Subcutaneous abdominal adipose tissue (tissue), 5 donors: ENCODE measurements at regions not wholly inside any gene's neighbourhood (a gene's known extent, or its start where the extent isn't known, plus 50 kb on each side); places are given as distances from the start of the nearest gene placed in this dataset.

ENCODE experiments used
- H3K27ac ChIP-seq: one replicate; pipeline ENCODE4 v1.7.0; 2013; ENCODE audit warnings: low read depth, mild to moderate bottlenecking, inconsistent platforms, low read length, moderate library complexity
- H3K27me3 ChIP-seq, 5 donors: one replicate each; pipeline ENCODE4 v1.7.0; 2013; ENCODE audit warnings: low read length in 5 of 5, inconsistent platforms in 1 of 5; ENCODE audit not compliant: control insufficient read depth in 5 of 5, insufficient read depth in 4 of 5
- H3K36me3 ChIP-seq, 5 donors: one replicate each; pipeline ENCODE4 v1.7.0; 2013; ENCODE audit warnings: low read length in 5 of 5; ENCODE audit not compliant: control insufficient read depth in 5 of 5, insufficient read depth in 5 of 5
- H3K4me1 ChIP-seq, 5 donors: one replicate each; pipeline ENCODE4 v1.7.0; 2013; ENCODE audit warnings: low read length in 5 of 5, mild to moderate bottlenecking in 3 of 5, moderate library complexity in 1 of 5; ENCODE audit not compliant: control insufficient read depth in 5 of 5, insufficient read depth in 5 of 5
- H3K4me3 ChIP-seq, 5 donors: one replicate each; pipeline ENCODE4 v1.7.0; 2013; ENCODE audit warnings: low read length in 5 of 5, low read depth in 1 of 5
- H3K9ac ChIP-seq, 5 donors: one replicate each; pipeline ENCODE4 v1.7.0; 2013; ENCODE audit warnings: low read length in 5 of 5, mild to moderate bottlenecking in 4 of 5, moderate library complexity in 3 of 5
- H3K9me3 ChIP-seq, 5 donors: one replicate each; pipeline ENCODE4 v1.7.0; 2013; ENCODE audit warnings: low read length in 5 of 5; ENCODE audit not compliant: control insufficient read depth in 5 of 5
- donor health status: healthy.
- donor health status: healthy.
- donor health status: healthy.
- donor health status: healthy.
- donor health status: healthy.

GRCh38 chr5:173782671-173783101, 105.5 kb upstream of the CPEB4 start:
- peak overlapping the region; percentile 42 for H3K27ac ChIP-seq
- H3K36me3 ChIP-seq: no peaks in the 10 kb centered on the region
- no peaks in the 10 kb centered on the region for H3K9me3 ChIP-seq
- H3K9ac ChIP-seq: peak overlapping the region in 1 of 5 donors; percentile 25
- H3K4me3 ChIP-seq: no peak overlapping the region
- H3K4me1 ChIP-seq: peaks cover 0 to 23% (median 19%) of the 10 kb centered on the region in 5 donors
- no peaks in the 10 kb centered on the region for H3K27me3 ChIP-seq

GRCh38 chr5:173783371-173783770, 104.8 kb upstream of the CPEB4 start:
- Histone ChIP-seq H3K4me1 (peaks cover 0 to 25% (median 16%) of the 10 kb centered on the region in 5 donors), H3K9me3 (no peaks in the 10 kb centered on the region), H3K27ac (peak overlapping the region; percentile 52), H3K9ac (no peak overlapping the region), H3K27me3 (no peaks in the 10 kb centered on the region), H3K4me3 (no peak overlapping the region), H3K36me3 (no peaks in the 10 kb centered on the region)

GRCh38 chr5:173785400-173785799, 102.7 kb upstream of the CPEB4 start:
- Histone ChIP-seq H3K9me3 (no peaks in the 10 kb centered on the region), H3K27ac (no peak overlapping the region), H3K27me3 (no peaks in the 10 kb centered on the region), H3K36me3 (no peaks in the 10 kb centered on the region), H3K4me1 (peaks cover 0 to 45% (median 37%) of the 10 kb centered on the region in 5 donors), H3K9ac (no peak overlapping the region), H3K4me3 (no peak overlapping the region)

- H3K27ac ChIP-seq: no peak overlapping the region
- no peaks in the 10 kb centered on the region for H3K9me3 ChIP-seq
- H3K9ac ChIP-seq: no peak overlapping the region
- peaks cover 0 to 50% (median 41%) of the 10 kb centered on the region in 5 donors for H3K4me1 ChIP-seq
- no peak overlapping the region for H3K4me3 ChIP-seq
- H3K27me3 ChIP-seq: no peaks in the 10 kb centered on the region
- H3K36me3 ChIP-seq: no peaks in the 10 kb centered on the region
Measured at GRCh38 chr5:173785866-173786265, 102.3 kb upstream of the CPEB4 start.

- H3K4me1 ChIP-seq: peaks cover 0 to 53% (median 42%) of the 10 kb centered on the region in 5 donors
- H3K4me3 ChIP-seq: no peak overlapping the region
- no peaks in the 10 kb centered on the region for H3K27me3 ChIP-seq
- no peaks in the 10 kb centered on the region for H3K9me3 ChIP-seq
- H3K36me3 ChIP-seq: no peaks in the 10 kb centered on the region
- no peak overlapping the region for H3K27ac ChIP-seq
- H3K9ac ChIP-seq: no peak overlapping the region
Measured at GRCh38 chr5:173786286-173787187, 101.6 kb upstream of the CPEB4 start.

GRCh38 chr5:173789031-173789920, 98.9 kb upstream of the CPEB4 start:
- peaks cover 0 to 43% (median 38%) of the 10 kb centered on the region in 5 donors for H3K4me1 ChIP-seq
- H3K9me3 ChIP-seq: no peaks in the 10 kb centered on the region
- no peaks in the 10 kb centered on the region for H3K36me3 ChIP-seq
- H3K9ac ChIP-seq: no peak overlapping the region
- no peaks in the 10 kb centered on the region for H3K27me3 ChIP-seq
- peak overlapping the region; percentile 66 for H3K27ac ChIP-seq
- H3K4me3 ChIP-seq: peak overlapping the region in 2 of 5 donors; percentile 11 to 18

- no peaks in the 10 kb centered on the region for H3K27me3 ChIP-seq
- no peaks in the 10 kb centered on the region for H3K9me3 ChIP-seq
- peak overlapping the region; percentile 66 for H3K27ac ChIP-seq
- H3K4me1 ChIP-seq: peaks cover 3 to 43% (median 39%) of the 10 kb centered on the region in 5 donors
- no peaks in the 10 kb centered on the region for H3K36me3 ChIP-seq
- H3K9ac ChIP-seq: peak overlapping the region in 1 of 5 donors; percentile 28
- peak overlapping the region in 1 of 5 donors; percentile 16 for H3K4me3 ChIP-seq
Measured at GRCh38 chr5:173790177-173790719, 97.9 kb upstream of the CPEB4 start.

GRCh38 chr5:173790836-173791546, 97.2 kb upstream of the CPEB4 start:
- Histone ChIP-seq H3K4me3 (peak overlapping the region in 1 of 5 donors; percentile 16), H3K27me3 (no peaks in the 10 kb centered on the region), H3K9me3 (no peaks in the 10 kb centered on the region), H3K27ac (peak overlapping the region; percentile 66), H3K36me3 (no peaks in the 10 kb centered on the region), H3K9ac (peak overlapping the region in 1 of 5 donors; percentile 28), H3K4me1 (peaks cover 3 to 43% (median 39%) of the 10 kb centered on the region in 5 donors)

GRCh38 chr5:173791878-173792277, 96.3 kb upstream of the CPEB4 start:
- Histone ChIP-seq H3K27ac (no peak overlapping the region), H3K9me3 (no peaks in the 10 kb centered on the region), H3K27me3 (no peaks in the 10 kb centered on the region), H3K9ac (no peak overlapping the region), H3K4me1 (peaks cover 3 to 43% (median 30%) of the 10 kb centered on the region in 5 donors), H3K36me3 (no peaks in the 10 kb centered on the region), H3K4me3 (no peak overlapping the region)
